Activated naive CD8-positive, alpha-beta T cell treated with anti-CD3 and anti-CD28 coated beads, Interleukin-2, amount 10 ng/mL, durations not matched to agents 7 days and 5 days (primary cell): ENCODE measurements at regions not wholly inside any gene's neighbourhood (a gene's known extent, or its start where the extent isn't known, plus 50 kb on each side); places are given as distances from the start of the nearest gene placed in this dataset.

Experiments used
- ATAC-seq: fragments of 150-1000 bp; cut with Tn5 transposase; one replicate; pipeline ENCODE4 v1.10.0; 2021; ENCODE audit warnings: low read depth, moderate library complexity
- POLR2A ChIA-PET: fragments of 350-600 bp; sonication (Branson Sonifier 250); formaldehyde crosslinking; loops from one replicate; lab custom pipeline; 2021; ENCODE audit warnings: antibody characterized with exemption; lab: Charles Lee
- DNase-seq: peaks from one replicate; pipeline ENCODE4 v3.0.0; 2021
- H3K27ac Mint-ChIP-seq: one replicate; pipeline ENCODE4 v1.8.0; 2022; ENCODE audit warnings: mild to moderate bottlenecking, mixed read lengths
- H3K27me3 Mint-ChIP-seq: one replicate; pipeline ENCODE4 v1.8.0; 2022; ENCODE audit warnings: mild to moderate bottlenecking, moderate library complexity, mixed read lengths
- H3K36me3 Mint-ChIP-seq: one replicate; pipeline ENCODE4 v1.8.0; 2021; ENCODE audit warnings: mild to moderate bottlenecking, mixed read lengths
- H3K4me1 Mint-ChIP-seq: one replicate; pipeline ENCODE4 v1.8.0; 2021; ENCODE audit warnings: mixed read lengths
- H3K4me3 Mint-ChIP-seq: one replicate; pipeline ENCODE4 v1.8.0; 2022; ENCODE audit warnings: mild to moderate bottlenecking, moderate library complexity, mixed read lengths
- H3K9me3 Mint-ChIP-seq: one replicate; pipeline ENCODE4 v1.8.0; 2021; ENCODE audit warnings: mixed read lengths

GRCh38 chr2:238789317-238789806 is 58.5 kb upstream of the TWIST2 start:
- Mint-ChIP-seq H3K4me1 (no peaks in the 10 kb centered on the region), H3K4me3 (no peak overlapping the region), H3K36me3 (no peaks in the 10 kb centered on the region), H3K27me3 (no peaks in the 10 kb centered on the region), H3K27ac (no peak overlapping the region), H3K9me3 (no peaks in the 10 kb centered on the region)
- POLR2A ChIA-PET = no interaction called here
- DNase-seq (no peak), ATAC-seq (no peak)

GRCh38 chr2:238790126-238790832 is 57.6 kb upstream of the TWIST2 start:
- H3K27me3 Mint-ChIP-seq = no peaks in the 10 kb centered on the region
- no peak overlapping the region for H3K4me3 Mint-ChIP-seq
- no peaks in the 10 kb centered on the region for H3K36me3 Mint-ChIP-seq
- POLR2A ChIA-PET = no interaction called here
- DNase-seq = no peak
- no peaks in the 10 kb centered on the region for H3K9me3 Mint-ChIP-seq
- no peak overlapping the region for H3K27ac Mint-ChIP-seq
- H3K4me1 Mint-ChIP-seq = no peaks in the 10 kb centered on the region
- no peak for ATAC-seq

DNA sequence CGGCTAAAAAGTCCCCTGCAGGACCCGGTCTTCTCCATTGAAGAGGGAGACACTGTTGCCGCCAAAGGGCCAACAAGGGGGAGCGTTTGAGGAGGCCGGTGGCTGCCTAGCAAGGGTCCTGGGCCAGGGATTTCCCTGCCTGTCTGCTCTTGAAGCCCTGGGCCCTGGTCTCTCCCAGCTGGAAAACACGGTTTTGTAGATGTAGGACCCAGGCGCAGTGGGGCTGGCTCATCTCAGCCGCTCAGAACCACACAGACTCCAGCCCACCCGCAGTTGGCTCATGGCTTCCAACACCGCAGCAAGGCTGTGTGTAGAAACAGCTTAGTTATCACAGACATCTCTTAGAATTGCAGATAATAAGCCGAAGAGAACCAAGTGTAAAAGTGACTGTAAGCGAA is 57.1 kb upstream of the TWIST2 start:
- no peaks in the 10 kb centered on the region for H3K9me3 Mint-ChIP-seq
- H3K4me1 Mint-ChIP-seq = no peaks in the 10 kb centered on the region
- POLR2A ChIA-PET = no interaction called here
- DNase-seq (no peak), ATAC-seq (no peak)
- no peaks in the 10 kb centered on the region for H3K27me3 Mint-ChIP-seq
- no peak overlapping the region for H3K4me3 Mint-ChIP-seq
- H3K27ac Mint-ChIP-seq = no peak overlapping the region
- H3K36me3 Mint-ChIP-seq = no peaks in the 10 kb centered on the region

- no peak overlapping the region for H3K27ac Mint-ChIP-seq
- POLR2A ChIA-PET = no interaction called here
- ATAC-seq (no peak), DNase-seq (no peak)
- no peaks in the 10 kb centered on the region for H3K9me3 Mint-ChIP-seq
- no peaks in the 10 kb centered on the region for H3K36me3 Mint-ChIP-seq
- H3K27me3 Mint-ChIP-seq = no peaks in the 10 kb centered on the region
- no peaks in the 10 kb centered on the region for H3K4me1 Mint-ChIP-seq
- no peak overlapping the region for H3K4me3 Mint-ChIP-seq
Measured at GRCh38 chr2:238791354-238791753, 56.5 kb upstream of the TWIST2 start.

GRCh38 chr2:238793306-238793705 is 54.6 kb upstream of the TWIST2 start:
- Mint-ChIP-seq H3K9me3 (no peaks in the 10 kb centered on the region), H3K27me3 (peaks cover 6% of the 10 kb centered on the region), H3K4me1 (no peaks in the 10 kb centered on the region), H3K4me3 (no peak overlapping the region), H3K36me3 (no peaks in the 10 kb centered on the region), H3K27ac (no peak overlapping the region)
- no peak for DNase-seq
- ATAC-seq = no peak
- POLR2A ChIA-PET = no interaction called here

DNA sequence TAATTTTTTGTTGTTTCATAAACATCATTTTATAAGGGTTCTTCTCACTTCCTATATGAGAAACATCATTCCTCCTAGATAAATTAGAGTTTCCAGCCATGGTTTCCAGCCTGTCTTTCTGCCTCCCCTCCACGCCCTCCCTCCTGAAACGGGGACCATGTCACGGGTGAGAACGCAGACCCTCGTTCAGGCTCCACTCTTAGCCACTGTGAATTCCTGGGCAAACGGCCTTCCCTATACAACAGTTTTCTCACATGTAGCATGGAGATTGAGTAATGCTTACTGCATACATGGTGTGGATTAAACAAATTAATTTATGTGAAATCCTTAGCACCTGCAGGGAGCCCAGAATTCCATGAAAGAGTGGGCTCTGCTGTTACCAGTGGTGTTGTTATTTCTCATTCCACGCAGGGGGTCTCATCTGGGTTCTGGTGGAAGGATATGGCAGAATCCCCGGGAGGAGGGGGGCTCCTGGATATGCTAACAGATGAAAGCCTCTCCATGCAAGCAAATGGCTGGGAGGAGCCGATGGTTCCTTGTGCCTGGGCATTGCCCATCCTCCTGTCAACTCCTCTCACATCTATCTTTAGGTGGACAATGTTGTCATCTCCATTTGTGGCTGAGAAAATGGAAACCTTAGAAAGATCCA is 54.0 kb upstream of the TWIST2 start:
- H3K27ac Mint-ChIP-seq = no peak overlapping the region

DNA sequence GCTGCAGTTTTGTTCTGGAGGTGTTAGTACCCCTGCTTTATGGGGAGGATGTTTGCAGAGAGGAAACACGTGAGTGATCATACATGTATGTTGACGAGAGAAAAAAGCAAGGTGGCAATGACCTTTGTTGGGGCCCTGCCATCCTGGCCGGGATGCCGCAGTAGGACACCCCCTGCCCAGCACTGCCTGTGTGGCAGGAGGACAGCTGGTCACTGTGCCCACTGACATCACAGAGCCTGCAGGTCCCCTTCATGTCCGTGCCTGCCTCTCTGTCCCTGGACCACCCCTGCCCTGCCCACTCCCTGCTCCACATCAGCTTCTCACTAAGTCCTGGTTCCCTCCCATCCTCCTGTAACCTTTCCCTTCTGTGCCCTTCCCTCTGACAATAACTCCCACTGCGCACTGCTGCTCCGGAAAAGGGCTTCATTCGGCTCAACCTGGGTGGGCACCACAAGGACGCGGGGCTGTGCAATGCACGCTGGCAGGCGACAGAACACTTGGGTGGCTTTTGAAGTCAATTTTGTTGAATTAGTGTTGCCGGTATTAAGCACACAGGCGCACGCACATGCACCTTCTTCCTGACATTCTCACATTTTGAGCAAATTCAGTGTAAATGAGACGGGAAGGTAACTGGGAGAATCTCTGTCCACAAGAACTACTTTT is 51.5 kb upstream of the TWIST2 start:
- ATAC-seq = no peak
- peaks cover 12% of the 10 kb centered on the region for H3K27me3 Mint-ChIP-seq
- H3K9me3 Mint-ChIP-seq = no peaks in the 10 kb centered on the region
- DNase-seq = no peak
- POLR2A ChIA-PET = no interaction called here
- H3K4me1 Mint-ChIP-seq = no peaks in the 10 kb centered on the region
- no peaks in the 10 kb centered on the region for H3K36me3 Mint-ChIP-seq
- H3K27ac Mint-ChIP-seq = no peak overlapping the region
- H3K4me3 Mint-ChIP-seq = no peak overlapping the region

More for the DNA sequence above, 54.0 kb upstream of the TWIST2 start:
- POLR2A ChIA-PET = no interaction called here
- DNase-seq = no peak
- no peaks in the 10 kb centered on the region for H3K36me3 Mint-ChIP-seq
- H3K4me1 Mint-ChIP-seq = no peaks in the 10 kb centered on the region
- ATAC-seq = no peak
- peaks cover 6% of the 10 kb centered on the region for H3K27me3 Mint-ChIP-seq
- H3K4me3 Mint-ChIP-seq = no peak overlapping the region
- no peaks in the 10 kb centered on the region for H3K9me3 Mint-ChIP-seq

DNA sequence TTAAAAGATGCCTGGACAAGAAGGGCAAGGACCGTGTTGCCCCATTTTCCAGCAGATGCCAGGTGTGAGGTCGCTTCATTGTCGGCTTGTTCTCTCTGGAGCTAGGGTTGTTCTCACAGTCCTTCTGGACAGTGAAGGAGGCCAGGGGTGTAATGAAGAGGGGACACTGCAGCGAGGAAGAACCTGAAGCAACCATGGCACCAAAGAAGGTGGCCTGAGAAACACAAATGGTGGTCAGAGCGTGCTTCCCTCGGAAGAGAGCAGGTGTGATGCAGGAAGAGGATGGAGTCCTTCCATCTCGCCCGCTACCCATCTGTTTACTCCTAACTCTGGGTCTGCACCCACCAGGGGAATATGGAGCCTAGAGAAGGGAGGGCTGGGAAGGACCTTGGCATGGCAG is 50.3 kb upstream of the TWIST2 start:
- no peak overlapping the region for H3K27ac Mint-ChIP-seq

More for the DNA sequence above, 50.3 kb upstream of the TWIST2 start:
- no peak for ATAC-seq
- DNase-seq = no peak
- POLR2A ChIA-PET = no interaction called here
- Mint-ChIP-seq H3K27me3 (peaks cover 13% of the 10 kb centered on the region), H3K4me1 (no peaks in the 10 kb centered on the region), H3K9me3 (no peaks in the 10 kb centered on the region), H3K36me3 (no peaks in the 10 kb centered on the region), H3K4me3 (no peak overlapping the region)
